HepG2 (cell line): ENCODE measurements at regions not wholly inside any gene's neighbourhood (a gene's known extent, or its start where the extent isn't known, plus 50 kb on each side); places are given as distances from the start of the nearest gene placed in this dataset.

Experiments used
- ATAC-seq: fragments of 200-7000 bp; cut with Tn5 transposase; 3 replicates; pipeline ENCODE4 v1.9.1; 2020; ENCODE audit warnings: mild to moderate bottlenecking, moderate library complexity
- BruUV-seq: library from RNA; stranded (reverse); fragments of 400-500 nt; replicated peaks from 2 replicates; lab custom pipeline; 2021; lab: Mats Ljungman, UMichigan
- CTCF ChIA-PET: fragments of 300-600 bp; formaldehyde crosslinking; extraction: SDS; loops from one replicate; lab custom pipeline; 2021; ENCODE audit warnings: low total read pairs, inconsistent platforms, low intra/inter-chr PET ratio; lab: Yijun Ruan, JAX
- POLR2A ChIA-PET: fragments of 350-600 bp; sonication (Branson Sonifier 250); formaldehyde crosslinking; loops from one replicate; lab custom pipeline; 2020; ENCODE audit warnings: antibody characterized with exemption, inconsistent platforms; lab: Yijun Ruan, JAX
- DNase-seq: peaks from one replicate; pipeline ENCODE4 v3.0.0-alpha.2; 2015; ENCODE audit warnings: low spot score
- FAIRE-seq: peaks from 3 replicates; lab custom pipeline; 2011; peaks lifted over from hg19 to GRCh38; lab: Jason Lieb, UNC
- H2AFZ ChIP-seq: one replicate; pipeline ENCODE4 v1.6.1; 2011; ENCODE audit warnings: low read length, inconsistent platforms
- H3K27ac ChIP-seq: fragments of 300-600 bp; 3 replicates; pipeline ENCODE4 v1.8.0; 2011; ENCODE audit warnings: mixed run types, mild to moderate bottlenecking, mixed read lengths, low read length, inconsistent platforms; ENCODE audit not compliant: insufficient read depth; ENCODE audit errors: extremely low read length
- H3K27me3 ChIP-seq, 2 experiments: fragments of 200-600 bp in 1 of 2; 2 replicates in 1 of 2; 3 replicates in 1 of 2; pipeline versions ENCODE4 v1.6.0 to v1.8.0; 2011; ENCODE audit warnings: low read length in 2 of 2, mild to moderate bottlenecking in 2 of 2, moderate library complexity in 2 of 2, inconsistent platforms in 1 of 2; ENCODE audit not compliant: insufficient read depth in 2 of 2, control insufficient read depth in 1 of 2
- H3K36me3 ChIP-seq, 2 experiments: fragments of 200-600 bp in 1 of 2; replicated peaks in 1 of 2; 2 replicates in 1 of 2; 3 replicates in 1 of 2; pipeline versions ENCODE4 v1.5.1 to v1.8.0; 2011; ENCODE audit warnings: low read length in 2 of 2, inconsistent platforms in 1 of 2; ENCODE audit not compliant: insufficient read depth in 2 of 2, control insufficient read depth in 1 of 2
- H3K4me1 ChIP-seq: 2 replicates; pipeline ENCODE4 v1.5.1; 2012; ENCODE audit warnings: low read length, inconsistent platforms; ENCODE audit not compliant: insufficient read depth
- H3K4me2 ChIP-seq: 2 replicates; pipeline ENCODE4 v1.6.0; 2011; ENCODE audit warnings: low read depth, low read length, inconsistent platforms
- H3K4me3 ChIP-seq, 3 experiments: fragments of 200-600 bp in 1 of 3; sonication (generic), shearing (Covaris generic) in 1 of 3; replicated peaks in 1 of 3; 2 replicates each; pipeline ENCODE4 v1.5.1; 2011 to 2016; ENCODE audit warnings: low read length in 3 of 3, inconsistent platforms in 2 of 3, low read depth in 2 of 3, mild to moderate bottlenecking in 2 of 3, control low read depth in 1 of 3, mixed read lengths in 1 of 3; ENCODE audit not compliant: insufficient read depth in 1 of 3
- H3K79me2 ChIP-seq: one replicate; pipeline ENCODE4 v1.6.1; 2011; ENCODE audit warnings: low read length, inconsistent platforms; ENCODE audit not compliant: insufficient read depth
- H3K9ac ChIP-seq: 2 replicates; pipeline ENCODE4 v1.6.0; 2011; ENCODE audit warnings: mild to moderate bottlenecking, low read depth, low read length, inconsistent platforms; ENCODE audit not compliant: insufficient read depth
- H3K9me3 ChIP-seq: 2 replicates; pipeline ENCODE4 v1.5.1; 2012; ENCODE audit warnings: mild to moderate bottlenecking, low read length
- H4K20me1 ChIP-seq: 2 replicates; pipeline ENCODE4 v1.6.0; 2011; ENCODE audit warnings: inconsistent platforms, mild to moderate bottlenecking, low read length, moderate library complexity; ENCODE audit not compliant: insufficient read depth
- RBAK ChIP-seq: sonication (generic); formaldehyde crosslinking; IDR thresholded peaks from 2 replicates; pipeline ENCODE4 v1.5.1; 2020; ENCODE audit warnings: mild to moderate bottlenecking, missing genetic modification reagents
- ZNF12 ChIP-seq: sonication (generic); formaldehyde crosslinking; IDR thresholded peaks from 2 replicates; pipeline ENCODE4 v1.5.0; 2020; ENCODE audit warnings: missing genetic modification reagents
- WGBS: methylation state at CpG from one replicate; pipeline ENCODE4 v1.1.6; 2017; ENCODE audit warnings: low lambda C conversion rate; 5-methylcytosine and 5-hydroxymethylcytosine counted together
- in situ Hi-C: cut with HindIII; loops from 2 replicates; pipeline ENCODE4 v1.10.0; 2017; ENCODE audit warnings: low pct_unique_long_range_greater_than_20kb; ENCODE audit not compliant: extremely low pct_ligation_motif_present
- intact Hi-C: fragments of 100-400 bp; cut with micrococcal nuclease; formaldehyde crosslinking; loops from one replicate; pipeline ENCODE4 v1.10.0; 2022; ENCODE audit not compliant: unreplicated experiment
- TF ChIP-seq, protein P1 (sequence below): sonication (generic); formaldehyde crosslinking; IDR thresholded peaks from 2 replicates; pipeline ENCODE4 v1.5.0; 2020; ENCODE audit warnings: mild to moderate bottlenecking, missing genetic modification reagents

DNA sequence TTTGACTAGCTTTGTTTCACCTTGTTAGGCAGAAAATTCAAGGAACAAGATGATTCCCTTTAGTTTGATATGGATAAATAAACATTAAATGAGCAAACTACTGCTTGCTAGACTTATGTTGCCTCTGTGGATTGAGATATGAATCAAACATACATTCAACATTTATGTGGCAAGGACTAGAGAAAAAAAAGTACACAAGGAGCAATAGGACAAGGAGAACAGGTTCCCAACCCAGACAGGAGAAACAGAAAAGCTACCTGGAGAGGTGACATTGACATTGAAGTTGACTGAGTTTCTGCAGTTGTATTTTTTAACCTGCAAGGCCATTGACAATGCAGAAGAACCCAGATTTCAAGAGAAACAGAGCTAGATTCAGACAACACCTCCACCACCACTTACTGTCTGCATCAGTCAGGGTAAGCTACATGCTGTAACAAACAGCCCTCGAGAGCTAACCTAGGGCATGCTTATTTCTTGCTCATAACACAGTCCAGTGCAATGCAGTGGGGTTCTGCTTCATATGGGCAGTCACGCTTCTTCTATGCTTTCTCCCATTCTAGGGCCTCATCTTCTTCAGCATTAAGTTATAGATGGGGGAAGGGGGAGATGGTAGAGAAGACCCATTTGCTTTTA lies 180.9 kb upstream of the LYZL1 start:
- Histone ChIP-seq H3K79me2 (no peaks in the 10 kb centered on the region), H3K36me3 (no peaks in the 10 kb centered on the region), H4K20me1 (no peaks in the 10 kb centered on the region), H2AFZ (no peak overlapping the region), H3K4me1 (peaks cover 45% of the 10 kb centered on the region), H3K27ac (no peak overlapping the region), H3K27me3 (peaks cover 0 to 2% of the 10 kb centered on the region in 2 experiments; a peak in 1 of 5 replicates), H3K9me3 (no peaks in the 10 kb centered on the region), H3K9ac (no peak overlapping the region), H3K4me3 (no peak overlapping the region), H3K4me2 (no peak overlapping the region)
- 28% methylated on average over 2 of the region's 2 CpGs for WGBS
- DNase-seq: no peak
- in situ Hi-C loops (no loop called here), intact Hi-C loops (no loop called here)
- no peak for FAIRE-seq
- ChIA-PET POLR2A (no interaction called here), CTCF (no interaction called here)
- no peak for ATAC-seq
- TF ChIP-seq, protein P1, sequence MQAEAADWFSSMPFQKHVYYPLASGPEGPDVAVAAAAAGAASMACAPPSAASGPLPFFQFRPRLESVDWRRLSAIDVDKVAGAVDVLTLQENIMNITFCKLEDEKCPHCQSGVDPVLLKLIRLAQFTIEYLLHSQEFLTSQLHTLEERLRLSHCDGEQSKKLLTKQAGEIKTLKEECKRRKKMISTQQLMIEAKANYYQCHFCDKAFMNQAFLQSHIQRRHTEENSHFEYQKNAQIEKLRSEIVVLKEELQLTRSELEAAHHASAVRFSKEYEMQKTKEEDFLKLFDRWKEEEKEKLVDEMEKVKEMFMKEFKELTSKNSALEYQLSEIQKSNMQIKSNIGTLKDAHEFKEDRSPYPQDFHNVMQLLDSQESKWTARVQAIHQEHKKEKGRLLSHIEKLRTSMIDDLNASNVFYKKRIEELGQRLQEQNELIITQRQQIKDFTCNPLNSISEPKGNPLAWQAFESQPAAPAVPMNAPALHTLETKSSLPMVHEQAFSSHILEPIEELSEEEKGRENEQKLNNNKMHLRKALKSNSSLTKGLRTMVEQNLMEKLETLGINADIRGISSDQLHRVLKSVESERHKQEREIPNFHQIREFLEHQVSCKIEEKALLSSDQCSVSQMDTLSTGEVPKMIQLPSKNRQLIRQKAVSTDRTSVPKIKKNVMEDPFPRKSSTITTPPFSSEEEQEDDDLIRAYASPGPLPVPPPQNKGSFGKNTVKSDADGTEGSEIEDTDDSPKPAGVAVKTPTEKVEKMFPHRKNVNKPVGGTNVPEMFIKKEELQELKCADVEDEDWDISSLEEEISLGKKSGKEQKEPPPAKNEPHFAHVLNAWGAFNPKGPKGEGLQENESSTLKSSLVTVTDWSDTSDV (CRISPR knock-in tag): no peak
- TF ChIP-seq RBAK (CRISPR knock-in tag) (peak; percentile 71; the same call in 1 of the 2 replicates), ZNF12 (peak; percentile 78)
- no TSS peak for BruUV-seq
